HG03558 (cell line): ENCODE measurements at regions not wholly inside any gene's neighbourhood (a gene's known extent, or its start where the extent isn't known, plus 50 kb on each side); places are given as distances from the start of the nearest gene placed in this dataset.

Experiments used
- ATAC-seq: cut with Tn5 transposase; IDR thresholded peaks from one replicate; pipeline ENCODE4 v1.9.1; 2021; ENCODE audit warnings: moderate number of reproducible peaks; ENCODE audit not compliant: unreplicated experiment; ENCODE audit errors: extremely low read depth

GRCh38 chr13:106010836-106011235 lies 524.6 kb downstream of the EFNB2 start:
- ATAC-seq, result no peak

- ATAC-seq, result no peak
Observed at GRCh38 chr13:106008540-106008939, 526.9 kb downstream of the EFNB2 start.

- no peak for ATAC-seq
Observed at GRCh38 chr13:106007156-106007555, 528.3 kb downstream of the EFNB2 start.

DNA sequence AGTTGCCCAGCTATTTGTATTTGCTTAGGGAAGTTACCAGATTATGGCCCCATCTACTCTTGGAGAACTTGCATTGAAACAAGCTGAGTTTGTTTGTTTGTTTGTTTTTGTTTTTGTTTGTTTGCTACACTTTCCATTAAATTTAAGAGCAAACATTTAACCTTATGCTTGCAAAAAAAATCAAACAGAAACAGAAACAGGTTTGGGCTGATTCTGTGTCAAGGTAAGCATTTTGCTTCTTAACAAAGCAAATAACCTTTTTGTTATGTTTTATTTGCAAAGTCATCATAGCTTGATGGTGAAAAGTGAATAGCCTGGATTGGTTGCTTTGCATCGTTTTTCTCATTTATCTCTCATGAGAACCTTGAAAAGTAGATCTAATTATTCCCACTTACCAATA lies 531.8 kb downstream of the EFNB2 start:
- ATAC-seq, result no peak

- ATAC-seq, result no peak
Observed at GRCh38 chr13:106001443-106001842, 534.0 kb downstream of the EFNB2 start.

GRCh38 chr13:105997581-105998550 lies 537.6 kb downstream of the EFNB2 start:
- ATAC-seq, result no peak

DNA sequence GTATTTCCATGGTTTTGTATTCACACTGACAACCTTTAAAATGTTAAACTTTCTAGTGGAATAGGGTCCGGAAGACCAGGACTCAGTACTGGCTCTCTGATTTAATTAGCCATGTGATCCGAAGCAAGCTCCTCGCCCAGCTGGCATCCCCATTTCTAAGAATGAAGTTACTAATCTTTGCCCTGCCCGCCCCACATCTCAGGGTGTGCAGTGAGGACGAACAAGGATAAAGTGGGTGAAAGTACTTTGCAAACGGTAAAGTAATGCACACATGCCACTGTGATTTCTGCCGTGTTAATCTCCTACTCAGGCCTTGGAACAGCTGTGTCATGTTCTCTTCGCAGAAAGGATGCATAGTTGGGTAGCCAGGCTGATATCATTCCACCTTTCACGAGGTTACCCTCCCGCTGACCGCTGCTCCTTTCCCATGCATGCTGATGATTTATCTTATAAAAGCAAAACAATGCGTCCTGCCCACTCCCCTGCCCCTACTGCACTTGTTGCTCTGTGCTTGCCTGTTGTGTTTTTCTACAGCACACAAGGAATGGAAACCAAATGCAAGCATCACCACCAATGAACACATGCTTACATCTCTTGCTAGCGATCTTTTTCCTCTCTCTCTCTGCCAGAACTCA lies 539.0 kb downstream of the EFNB2 start:
- no peak for ATAC-seq

- no peak for ATAC-seq
Observed at GRCh38 chr13:105994340-105994739, 541.1 kb downstream of the EFNB2 start.

DNA sequence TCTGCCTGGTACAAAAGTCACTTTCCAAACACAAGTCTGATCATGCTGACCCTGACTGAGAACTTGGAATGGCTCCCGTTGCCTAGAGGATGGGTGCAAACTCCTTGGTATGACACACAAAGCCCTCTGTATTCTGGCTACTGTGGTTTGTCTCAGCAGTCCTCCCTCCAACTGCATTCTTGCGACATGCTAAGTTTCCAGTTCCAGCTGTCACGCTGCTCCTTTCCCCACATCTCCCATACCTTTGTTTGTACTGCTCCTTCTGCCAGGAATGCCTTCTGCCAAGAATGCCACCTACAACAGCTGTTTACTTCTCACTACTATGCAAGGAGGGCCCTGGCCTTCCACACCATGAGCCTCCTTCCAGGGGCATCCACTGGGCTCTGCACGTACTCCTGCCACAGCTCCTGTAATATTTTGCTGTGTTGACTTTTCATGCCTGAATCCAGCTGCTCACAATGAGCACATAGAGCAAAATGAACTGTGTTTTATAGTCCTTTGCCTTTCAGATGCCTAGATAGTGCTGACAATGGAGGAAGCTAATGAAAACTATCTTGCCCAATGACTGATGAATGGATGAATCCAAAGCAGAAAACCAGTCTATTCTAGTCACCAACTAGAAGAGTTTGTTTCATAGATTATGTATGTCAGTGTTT lies 543.7 kb downstream of the EFNB2 start:
- ATAC-seq, result no peak

GRCh38 chr13:105991131-105991530 lies 544.3 kb downstream of the EFNB2 start:
- no peak for ATAC-seq

- no peak for ATAC-seq
Observed at GRCh38 chr13:105990256-105990958, 545.1 kb downstream of the EFNB2 start.

DNA sequence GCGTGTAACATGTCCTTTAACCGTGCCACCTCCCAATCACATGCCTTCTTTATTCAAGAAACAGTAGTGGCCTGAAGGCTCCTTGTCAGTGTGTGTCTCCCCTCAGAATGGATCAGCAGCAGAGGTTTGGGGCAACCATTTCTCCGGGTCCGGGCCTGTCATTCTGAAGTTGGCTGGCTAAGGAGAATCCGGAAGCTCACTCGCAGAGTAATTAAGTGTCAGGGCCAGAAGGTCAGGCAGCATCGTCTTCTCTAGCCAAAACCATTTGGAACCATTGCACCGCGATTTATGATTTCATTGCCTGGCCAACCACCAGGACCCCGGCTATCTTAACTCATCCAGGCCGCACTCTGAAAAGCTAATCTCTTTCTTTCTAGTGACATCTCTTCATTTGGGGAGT lies 550.8 kb downstream of the EFNB2 start:
- ATAC-seq, result no peak

DNA sequence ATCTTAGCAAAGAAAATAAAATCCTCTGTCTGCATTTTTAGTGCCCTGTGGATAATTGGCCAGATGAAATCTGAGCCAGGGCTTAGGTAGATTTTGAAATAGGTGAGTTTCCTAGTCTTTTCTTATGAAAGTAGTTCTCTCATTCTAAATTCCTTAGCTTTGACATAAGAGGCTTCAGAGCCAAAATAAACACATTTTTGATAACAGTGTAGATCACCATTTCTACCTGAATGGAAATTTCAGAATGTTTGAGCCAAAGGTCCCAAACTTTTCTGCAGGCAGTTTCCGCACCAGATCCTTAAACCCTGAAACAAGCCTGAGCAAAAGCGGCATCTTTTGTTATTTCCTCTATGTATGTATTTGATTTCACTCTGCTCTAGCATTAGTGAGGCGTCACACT lies 551.2 kb downstream of the EFNB2 start:
- ATAC-seq, result no peak

GRCh38 chr13:105982219-105982930 lies 553.1 kb downstream of the EFNB2 start:
- no peak for ATAC-seq

DNA sequence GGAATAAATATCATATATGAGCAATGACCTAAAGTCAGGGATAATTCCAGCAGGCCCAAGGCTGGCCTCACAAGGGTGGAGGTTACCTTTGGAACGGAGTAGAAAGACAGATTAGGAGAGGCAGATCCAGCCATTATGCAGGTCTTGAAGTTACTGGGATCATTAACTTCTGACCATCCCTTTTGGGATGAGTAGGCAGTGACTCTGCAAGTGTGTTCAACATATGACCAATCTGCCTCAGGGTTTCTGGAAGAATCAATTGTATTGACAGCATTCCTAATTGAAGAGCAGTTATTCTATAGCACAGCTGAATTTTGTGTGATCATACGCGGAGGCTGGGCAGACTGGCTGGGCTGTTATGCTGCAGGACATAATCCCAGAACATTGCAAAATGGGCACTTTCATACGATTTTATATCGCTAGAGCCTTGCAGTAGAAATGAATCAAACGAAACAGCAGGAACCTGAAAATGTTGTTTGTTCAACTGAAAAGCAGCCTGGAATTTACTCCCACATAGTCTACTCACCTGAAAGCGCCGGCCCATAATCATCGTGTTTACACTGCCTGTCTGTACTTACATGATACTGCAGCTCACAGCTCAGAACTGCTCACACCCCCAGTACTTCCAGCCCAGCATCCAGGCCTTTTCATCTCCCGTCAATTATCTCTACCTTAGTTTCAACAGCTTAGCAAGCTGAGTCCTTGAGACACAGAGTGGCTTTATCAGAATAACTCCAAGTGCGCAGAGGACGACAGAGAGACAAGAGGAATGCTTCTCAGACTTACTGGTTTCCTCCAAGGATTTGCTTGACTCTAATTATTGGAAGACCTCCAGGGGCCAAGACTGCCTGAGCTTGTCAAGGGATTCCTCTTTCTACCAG lies 556.1 kb downstream of the EFNB2 start:
- ATAC-seq, result no peak

DNA sequence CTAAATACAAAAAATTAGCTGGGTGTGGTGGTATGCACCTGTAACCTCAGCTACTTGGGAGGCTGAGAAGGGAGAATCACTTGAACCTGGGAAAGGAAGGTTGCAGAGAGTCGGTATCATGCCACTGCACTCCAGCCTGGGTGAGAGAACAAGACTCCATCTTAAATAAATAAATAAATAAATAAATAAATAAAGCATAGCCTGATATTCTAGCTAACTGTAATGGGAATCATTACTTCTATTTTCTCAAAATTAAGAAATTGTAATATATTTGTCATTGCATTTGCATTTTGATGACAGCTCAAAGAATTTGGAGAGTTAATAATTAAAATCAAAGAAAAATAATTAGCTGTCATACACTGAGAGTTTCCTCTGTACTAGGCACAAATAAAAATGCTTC lies 561.1 kb downstream of the EFNB2 start:
- ATAC-seq, result no peak

- no peak for ATAC-seq
Observed at GRCh38 chr13:105972811-105973590, 562.5 kb downstream of the EFNB2 start.

GRCh38 chr13:105972306-105972721 lies 563.1 kb downstream of the EFNB2 start:
- ATAC-seq, result no peak
